HG03520 (cell line): ENCODE measurements at regions not wholly inside any gene's neighbourhood (a gene's known extent, or its start where the extent isn't known, plus 50 kb on each side); places are given as distances from the start of the nearest gene placed in this dataset.
"Not testable (repeated sequence)": the region's sequence is repeated elsewhere in the genome, so short reads cannot be mapped to it uniquely, and the experiment has no call there.

Experiments
- ATAC-seq: cut with Tn5 transposase; IDR thresholded peaks from one replicate; pipeline ENCODE4 v1.9.1; 2021; ENCODE audit warnings: mild to moderate bottlenecking, moderate library complexity; ENCODE audit not compliant: unreplicated experiment

DNA sequence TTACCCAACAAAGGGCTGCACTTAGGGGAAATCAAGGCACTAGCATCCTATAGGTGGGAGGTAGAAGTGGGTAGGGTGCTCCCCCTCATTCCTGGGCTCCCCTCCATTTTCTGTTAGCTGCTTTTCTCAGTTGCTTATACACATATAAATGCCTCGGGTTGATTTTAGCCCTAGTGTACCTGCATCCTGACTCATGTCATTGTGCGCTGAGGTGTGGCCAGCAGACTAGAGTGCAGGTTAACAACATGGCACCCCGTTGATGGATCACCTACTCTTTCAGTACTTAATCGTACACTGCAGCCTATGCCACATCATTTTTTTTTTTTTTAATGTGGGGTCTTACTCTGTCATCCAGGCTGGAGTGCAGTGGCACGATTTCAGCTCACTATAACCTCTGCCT is 144.0 kb upstream of the ITGB1 start:
- ATAC-seq: no peak

DNA sequence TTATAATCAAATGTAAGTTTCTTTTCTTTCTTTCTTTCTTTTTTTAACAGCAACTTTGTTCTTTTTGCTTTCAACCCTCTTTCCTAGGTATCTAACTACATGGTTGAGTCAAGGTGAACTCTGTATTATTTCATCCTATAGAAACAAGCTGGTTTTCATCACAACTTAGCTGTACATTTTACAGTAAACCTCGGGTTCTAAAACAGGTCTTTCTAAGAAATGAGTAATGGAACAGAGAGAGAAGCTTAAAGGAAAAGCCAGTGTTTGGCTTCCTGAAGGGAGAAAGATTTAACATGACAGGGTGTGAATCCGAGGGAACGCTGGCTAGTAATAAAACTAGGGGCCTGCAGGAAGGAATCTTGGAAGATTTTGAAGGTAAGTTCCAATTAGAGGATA is 143.4 kb upstream of the ITGB1 start:
- ATAC-seq: no peak

DNA sequence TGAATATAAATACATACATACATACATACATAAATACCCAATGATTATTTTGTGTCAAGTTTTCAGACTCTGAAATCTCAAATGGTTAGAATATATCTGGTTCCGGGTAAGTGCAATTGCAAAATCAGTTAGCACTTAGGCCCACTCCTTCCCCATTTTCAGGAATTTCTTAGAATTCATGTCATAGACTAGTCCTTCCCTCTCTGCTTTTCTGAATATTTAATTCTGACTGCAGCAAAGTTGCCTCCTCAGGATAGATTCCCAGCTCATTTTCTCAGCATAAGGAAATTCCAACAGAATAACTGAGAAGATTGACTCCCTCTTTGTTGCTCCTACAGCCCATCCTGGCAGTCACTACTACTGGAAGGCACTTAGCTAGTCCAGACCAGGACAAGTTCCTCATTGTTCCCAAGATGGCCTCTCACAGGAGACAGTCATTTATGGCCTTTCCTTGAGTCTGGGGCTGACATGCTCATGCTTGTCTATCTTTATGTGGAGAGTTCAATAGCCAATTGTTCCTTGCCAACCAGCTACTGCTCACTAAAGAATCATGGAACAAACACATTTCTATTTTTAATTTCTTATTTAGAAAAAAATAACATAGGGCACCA is 142.9 kb upstream of the ITGB1 start:
- ATAC-seq: no peak

DNA sequence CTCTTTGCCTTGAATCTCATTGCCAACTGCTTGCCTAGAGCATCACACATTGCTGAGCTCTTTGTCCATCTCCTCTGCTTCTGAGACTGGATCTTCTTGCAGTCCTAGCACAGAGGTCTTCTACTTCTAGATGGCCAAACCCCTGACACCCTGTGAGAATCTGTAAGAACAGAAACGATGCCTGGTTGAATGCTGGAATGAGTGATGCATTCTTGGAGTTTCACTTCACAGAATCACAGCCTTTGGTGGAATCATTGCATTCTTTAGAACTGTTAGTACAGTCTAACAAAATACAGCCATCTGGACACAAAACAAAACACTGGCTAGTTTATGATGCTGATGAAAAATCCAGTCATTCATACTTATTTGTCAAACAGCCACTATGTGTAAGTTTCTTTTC is 141.7 kb upstream of the ITGB1 start:
- no peak for ATAC-seq

DNA sequence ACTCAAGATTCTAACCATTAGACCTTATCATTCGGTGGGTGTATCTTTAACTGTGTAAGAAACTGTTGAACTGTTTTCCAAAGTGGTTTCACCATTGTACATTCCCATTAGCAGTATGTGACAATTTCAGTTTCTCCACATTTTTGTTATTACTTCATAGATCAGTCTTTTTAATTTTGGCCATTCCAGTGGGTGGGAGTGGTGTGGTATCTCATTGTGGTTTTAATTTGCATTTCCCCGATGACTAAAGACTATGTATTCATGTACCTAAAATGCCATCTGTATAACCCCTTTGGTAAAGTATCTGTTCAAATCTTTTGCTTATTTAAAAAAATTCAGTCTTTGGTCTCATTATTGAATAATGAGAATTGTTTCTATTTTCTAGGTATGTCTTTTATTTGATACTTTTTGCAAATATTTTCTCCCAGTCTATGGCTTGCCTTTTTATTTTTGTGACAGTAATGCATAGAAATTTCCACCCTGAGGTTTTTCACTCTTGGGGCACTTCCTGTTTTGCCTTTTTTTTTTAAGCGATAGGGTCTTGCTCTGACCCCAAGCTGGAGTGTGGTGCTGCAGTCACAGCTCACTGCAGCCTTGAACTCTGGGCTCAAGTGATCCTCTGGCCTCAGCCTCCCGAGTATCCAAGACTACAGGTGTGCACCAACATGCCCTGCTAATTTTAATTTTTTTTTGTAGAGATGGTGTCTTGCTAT is 141.1 kb upstream of the ITGB1 start:
- ATAC-seq: no peak

DNA sequence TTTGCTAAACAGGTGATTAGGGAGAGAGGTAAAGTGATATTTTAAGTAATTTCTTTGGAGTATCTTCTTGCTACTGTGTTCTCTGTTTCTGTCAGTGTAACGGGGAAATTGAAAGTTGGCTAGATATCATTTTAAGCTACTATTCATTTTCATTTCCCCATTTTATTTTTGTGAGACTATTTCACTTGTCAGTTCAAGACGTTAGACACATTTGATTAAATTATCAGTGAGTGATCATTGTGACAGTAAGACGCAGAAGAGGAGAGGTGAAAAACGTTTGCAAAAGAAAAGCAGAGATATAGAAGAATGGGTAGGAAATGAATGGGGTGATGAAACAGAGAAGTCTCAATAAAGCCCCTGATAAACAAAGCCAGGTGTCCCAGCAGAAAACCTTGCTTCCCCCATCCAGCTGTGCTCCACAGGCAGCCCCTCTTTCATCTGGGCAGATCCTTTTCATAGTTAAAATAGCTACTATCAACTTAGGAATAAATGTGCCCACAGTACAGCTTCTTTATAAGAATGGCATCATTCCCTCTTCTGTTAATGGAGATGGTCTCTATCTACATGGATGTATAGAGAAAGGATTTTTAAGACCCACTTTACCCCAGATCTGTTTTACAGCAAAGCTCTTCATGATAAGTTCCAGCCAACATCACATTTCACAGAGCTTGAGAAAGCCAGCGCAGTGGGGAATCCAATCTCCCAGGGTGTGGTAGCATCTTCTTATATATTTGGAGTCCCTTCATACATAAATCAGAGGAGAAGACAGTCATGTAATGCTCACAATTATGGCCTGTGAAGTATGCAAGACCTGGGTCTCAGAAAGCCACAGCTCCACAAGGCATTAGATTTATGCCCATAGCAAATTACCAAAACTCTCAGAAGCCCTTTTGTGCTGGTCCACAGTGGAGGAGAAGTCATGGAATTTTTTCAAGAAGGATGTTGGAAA is 138.1 kb upstream of the ITGB1 start:
- peak; percentile 79 for ATAC-seq

DNA sequence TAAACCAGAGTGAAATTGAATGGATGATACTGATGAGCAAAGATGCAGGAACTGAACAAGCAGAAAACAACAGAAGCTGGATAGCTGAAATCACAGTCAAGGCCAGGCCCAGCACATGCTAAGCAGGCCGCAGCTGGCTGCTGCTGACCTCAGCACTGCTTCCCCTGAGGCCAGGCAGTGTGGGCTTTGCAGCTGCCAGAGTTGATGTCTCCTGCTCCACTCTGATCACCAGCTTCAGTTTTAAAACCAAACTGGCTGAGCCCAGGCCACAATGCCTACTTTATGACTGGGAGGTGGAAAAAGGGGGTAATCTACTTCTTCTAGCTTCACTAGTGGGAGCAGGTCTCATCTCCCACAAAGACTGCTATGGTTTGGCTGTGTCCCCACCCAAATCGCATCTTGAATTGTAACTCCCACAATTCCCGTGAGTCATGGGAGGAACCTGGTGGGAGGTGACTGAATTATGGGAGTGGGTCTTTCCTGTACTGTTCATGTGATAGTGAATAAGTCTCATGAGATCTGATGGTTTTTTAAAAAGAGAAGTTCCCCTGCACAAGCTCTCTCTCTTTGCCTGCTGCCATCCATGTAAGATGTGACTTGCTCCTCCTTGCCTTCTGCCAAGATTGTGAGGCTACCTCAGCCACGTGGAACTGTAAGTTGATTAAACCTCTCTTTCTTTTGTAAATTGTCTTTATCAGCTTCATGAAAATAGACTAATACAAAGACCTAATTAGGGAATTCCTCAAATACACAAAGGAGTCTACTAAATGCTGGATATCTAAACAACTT is 136.4 kb upstream of the ITGB1 start:
- ATAC-seq: no peak

DNA sequence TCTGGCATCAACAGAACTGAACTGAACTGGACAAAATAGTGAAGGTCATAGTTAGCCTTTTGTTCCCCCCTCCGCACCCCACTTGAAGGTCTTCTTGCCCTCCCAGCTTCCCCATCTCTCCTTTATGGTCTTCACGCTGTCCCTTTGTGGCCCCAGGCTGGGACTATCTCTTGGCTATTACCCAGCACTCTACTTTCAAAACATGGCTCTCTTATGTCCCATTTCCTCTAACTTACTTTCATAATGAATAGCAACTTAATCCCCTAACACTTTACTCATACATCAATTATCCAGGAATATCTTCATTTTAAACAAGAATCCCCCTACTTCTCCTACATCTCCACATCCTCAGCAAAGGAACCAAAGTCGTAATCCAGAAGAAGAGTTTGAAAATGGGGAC is 135.3 kb upstream of the ITGB1 start:
- ATAC-seq: no peak

DNA sequence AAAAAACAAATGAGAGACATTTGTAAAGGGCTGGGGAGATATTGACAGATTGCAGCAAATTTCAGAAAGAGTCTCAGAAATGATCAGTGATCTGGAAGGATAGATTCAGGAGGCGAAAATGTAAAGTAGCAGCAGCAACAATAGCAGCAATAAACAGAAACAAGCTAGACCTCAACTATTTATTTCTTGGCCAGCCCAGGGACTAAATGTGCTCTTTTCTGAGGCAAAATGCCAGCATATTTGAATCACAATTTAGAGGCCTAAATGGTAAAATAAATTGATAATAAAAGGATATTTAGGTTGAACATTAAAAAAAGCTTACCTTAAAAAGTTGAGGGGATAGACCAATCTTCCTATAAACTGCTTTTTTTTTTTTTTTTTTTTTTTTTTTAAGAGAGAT is 134.6 kb upstream of the ITGB1 start:
- ATAC-seq: no peak

DNA sequence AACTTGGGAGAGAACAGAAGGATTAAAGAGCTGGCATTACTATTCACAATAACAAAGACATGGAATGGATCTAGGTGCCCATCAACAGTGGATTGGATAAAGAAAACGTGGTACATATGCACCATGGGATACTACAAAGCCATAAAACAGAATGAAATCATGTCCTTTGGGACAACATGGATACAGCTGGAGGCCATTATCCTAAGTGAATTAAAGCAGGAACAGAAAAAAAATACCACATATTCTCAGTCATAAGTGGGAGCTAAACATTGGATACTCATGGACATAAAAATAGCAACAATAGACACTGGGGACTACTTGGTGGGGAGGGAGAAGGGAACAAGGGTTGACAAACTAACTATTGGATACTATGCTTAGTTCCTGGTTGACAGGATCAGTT is 133.2 kb upstream of the ITGB1 start:
- no peak for ATAC-seq

DNA sequence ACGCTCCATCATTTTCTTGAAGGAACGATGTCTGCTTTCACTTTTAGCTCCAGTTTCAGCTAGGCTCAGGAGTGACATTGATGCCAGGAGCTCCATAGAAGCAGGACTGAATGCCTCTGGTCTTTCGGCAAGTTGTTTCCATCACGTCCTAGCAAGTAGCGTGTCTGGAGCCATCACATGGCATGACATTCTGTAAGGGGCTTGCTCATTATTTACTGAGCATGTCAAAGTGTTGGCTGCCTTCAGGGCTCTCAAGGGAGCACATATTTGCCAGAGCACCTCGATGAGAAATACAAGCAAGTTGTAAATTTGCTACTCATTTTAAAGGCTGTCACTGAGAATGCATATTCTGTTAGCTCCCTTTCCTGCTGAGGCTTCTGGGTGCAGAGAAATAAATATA is 131.0 kb upstream of the ITGB1 start:
- ATAC-seq: no peak

DNA sequence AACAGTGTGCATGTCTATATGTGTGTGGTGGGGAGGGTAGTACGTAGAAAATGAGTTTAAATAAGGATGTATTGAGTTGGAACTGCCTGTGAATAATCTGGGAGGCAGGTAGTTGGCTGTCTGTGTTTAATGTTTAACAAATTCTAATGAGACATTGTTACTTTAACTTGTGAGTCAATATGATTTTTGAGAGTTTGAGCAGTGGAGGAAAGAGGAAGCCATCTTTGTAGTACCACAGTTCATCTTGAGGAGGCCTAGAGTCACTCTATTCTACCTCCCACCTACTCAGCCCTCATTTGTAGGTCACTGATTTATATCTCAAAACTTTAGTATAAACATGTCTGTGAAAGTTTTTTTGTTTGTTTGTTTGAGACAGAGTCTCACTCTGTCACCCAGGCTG is 129.9 kb upstream of the ITGB1 start:
- ATAC-seq: no peak

DNA sequence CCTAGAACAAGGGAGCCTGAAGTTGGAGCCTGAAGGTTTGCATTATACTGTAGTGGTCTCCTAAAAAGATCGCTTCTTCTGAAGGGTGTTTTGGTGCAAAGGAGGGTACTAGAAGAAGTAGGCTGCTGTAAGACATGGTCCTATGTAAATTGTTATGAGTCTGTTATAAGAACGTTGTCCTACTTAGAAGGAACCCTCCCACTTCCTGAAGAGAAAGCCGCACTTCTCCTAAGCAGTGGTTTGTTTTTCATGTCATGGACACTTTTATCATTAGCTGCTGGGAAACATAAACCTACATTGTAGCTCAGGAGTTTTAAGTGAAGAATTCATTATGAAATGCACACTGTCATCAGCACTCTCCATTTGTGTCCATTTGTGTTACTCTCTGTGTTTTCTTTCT is 129.1 kb upstream of the ITGB1 start:
- no peak for ATAC-seq

DNA sequence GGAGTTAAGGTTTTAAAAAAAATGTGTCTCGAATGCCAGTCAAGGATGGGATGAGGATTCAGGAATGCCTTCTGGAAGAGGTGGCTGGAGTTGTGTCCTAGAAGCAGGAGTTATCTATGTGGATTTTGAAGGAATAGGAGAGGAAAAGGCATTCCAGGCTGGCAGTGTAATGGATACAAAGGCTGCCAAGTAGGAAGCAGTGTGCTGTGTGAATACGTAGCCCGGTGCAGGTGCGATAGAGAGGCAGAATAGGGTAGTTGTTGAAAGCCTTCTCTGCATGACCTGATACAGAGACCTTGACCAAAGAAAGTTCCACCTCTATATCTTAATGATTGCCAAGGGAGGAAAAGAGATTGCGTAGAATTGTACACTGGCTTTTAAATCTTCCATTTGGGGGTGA is 128.1 kb upstream of the ITGB1 start:
- no peak for ATAC-seq

DNA sequence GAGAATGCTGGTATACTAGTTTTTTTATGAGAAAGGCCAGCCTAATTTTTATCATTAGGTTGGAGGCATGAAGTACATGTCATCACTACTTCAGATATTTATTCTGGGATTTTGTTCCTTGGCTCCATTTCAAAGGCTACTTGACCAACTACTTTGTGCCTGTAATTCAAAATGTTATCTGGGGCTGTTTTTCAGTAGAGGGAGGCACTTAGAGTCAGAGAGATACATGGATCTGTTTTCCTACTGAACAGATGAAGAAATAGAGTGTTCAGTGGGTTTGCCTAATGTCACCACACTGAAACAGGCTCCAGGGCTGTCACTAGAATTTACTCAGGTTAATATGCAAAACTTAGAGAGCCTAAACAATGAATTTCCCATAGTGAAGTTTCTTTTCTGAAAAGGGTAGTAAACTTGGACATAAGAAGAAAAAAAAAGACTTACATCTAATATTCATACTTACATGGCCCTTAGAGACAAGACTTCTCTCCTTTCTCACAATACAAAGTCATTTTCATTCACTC is 127.3 kb upstream of the ITGB1 start:
- ATAC-seq: no peak

DNA sequence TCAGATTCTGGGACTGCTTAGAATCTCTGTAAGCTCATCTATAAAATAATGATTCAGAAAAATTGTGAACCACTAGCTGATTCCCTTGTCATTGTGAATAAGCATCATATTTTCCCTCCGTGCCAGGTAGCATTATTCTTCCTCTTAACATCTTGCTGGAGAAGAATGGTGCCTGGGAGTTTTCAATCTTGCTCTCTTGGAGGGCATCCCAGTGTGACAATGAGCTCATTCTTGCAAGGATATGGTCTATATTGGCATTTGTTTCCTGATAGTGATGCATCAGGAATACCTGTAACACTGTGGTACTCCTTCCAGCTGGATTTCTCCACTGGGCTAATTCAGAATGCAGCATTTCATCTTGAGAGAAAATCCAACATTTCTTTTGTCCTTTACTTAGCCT is 126.4 kb upstream of the ITGB1 start:
- ATAC-seq: no peak

DNA sequence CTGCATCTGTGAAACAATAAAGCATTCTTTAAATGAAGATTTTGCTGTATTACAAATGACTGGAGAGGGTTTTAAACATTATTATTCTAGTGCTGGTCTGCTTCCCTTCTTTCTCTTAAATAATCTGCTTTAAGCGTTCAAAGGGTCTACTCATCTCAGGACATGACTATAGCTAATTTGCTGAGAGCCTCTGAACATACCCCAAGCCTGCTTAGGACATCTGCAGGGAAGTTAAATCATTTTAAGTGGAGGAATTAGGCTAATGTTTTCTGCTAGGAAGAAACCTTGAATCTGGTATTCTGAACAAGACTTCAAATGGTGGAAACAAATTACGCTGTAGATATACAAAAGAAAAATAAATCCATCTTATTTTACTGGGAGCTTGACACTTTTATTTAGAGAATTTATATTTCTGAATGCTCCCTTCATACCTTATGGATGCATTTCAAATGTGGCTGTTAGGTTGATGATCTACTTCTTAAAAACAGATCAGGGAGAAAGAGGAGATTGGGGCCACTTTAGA is 124.4 kb upstream of the ITGB1 start:
- no peak for ATAC-seq

DNA sequence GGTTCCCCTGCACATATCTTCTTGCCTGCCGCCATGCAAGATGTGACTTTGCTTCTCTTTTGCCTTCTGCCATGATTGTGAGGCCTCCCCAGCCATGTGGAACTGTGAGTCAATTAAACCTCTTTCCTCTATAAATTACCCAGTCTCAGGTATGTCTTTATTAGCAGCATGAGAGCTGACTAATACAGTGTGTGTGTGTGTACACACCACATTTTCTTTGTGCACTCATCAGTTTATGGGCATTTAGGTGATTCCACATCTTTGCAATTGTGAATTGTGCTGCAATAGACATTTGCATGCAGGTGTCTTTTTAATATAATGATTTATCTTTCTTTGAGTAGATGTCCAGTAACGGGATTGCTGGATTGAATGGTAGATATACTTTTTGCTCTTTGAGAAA is 122.4 kb upstream of the ITGB1 start:
- not testable (repeated sequence) for ATAC-seq

DNA sequence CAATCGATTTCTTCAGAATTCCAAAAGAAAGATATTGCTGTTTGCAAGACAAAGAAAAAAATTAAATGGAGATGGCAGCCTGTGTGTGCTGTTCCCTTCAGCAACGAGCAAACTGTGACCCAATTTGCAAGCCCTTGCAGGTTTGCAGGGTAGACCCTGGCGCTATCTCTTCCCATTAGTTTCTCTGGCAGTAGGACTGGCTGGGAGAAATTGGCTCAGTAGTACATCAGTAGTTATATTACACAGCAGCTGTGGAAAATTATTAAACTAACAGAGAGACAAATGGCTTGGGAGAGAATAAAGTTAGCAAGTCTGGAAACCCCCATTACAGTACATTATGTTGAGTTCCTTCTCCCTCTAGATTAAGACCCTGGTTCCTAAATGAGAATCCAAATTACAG is 116.4 kb upstream of the ITGB1 start:
- ATAC-seq: no peak

DNA sequence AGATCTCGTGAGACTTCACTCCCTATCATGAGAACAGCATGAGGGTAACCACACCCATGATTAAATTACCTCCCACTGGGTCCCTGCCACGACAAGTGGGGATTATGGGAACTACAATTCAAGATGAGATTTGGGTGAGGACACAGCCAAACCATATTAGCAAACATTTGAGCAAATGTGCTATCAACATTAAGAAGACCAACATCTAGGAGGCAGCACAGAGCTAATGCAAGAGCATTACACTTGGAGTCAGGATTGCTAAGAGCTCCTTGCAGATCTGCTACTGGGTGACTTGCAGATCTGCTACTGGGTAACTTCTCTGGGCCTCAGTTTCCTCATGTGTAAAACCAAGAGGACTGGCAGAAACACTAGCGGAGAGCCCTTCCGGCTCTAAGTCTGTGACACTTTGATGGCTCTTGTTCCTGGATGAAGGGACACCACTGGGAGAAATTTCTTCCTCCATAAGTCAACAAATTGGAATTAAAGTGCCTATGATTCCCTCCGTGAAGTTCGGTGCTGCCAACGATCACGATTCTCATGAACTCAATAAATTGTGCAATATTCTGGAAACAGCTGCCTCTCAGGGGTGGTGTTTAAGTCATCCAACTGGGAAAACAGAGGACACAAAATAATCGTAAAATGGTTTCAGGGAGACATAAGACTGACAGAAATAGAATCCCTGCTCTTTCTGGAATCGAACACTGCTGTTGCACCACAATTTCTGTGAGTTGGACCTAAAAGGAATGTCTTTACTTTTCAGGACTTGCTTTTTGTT is 115.8 kb upstream of the ITGB1 start:
- ATAC-seq: no peak
